HL-60 (cell line): ENCODE measurements at regions not wholly inside any gene's neighbourhood (a gene's known extent, or its start where the extent isn't known, plus 50 kb on each side); places are given as distances from the start of the nearest gene placed in this dataset.

Source experiments
- DNase-seq, 2 experiments: peaks; one replicate each; pipeline ENCODE4 v3.0.0-alpha.2; 2010 to 2020; ENCODE audit warnings: low read depth in 1 of 2, low spot score in 1 of 2
- H3K27ac ChIP-seq: fragments of 250-450 bp; sonication (Bioruptor Pico); replicated peaks from 2 replicates; pipeline ENCODE4 v1.5.1; 2020; ENCODE audit warnings: mild to moderate bottlenecking, moderate library complexity
- H3K27me3 ChIP-seq: fragments of 250-450 bp; sonication (Bioruptor Pico); 2 replicates; pipeline ENCODE4 v1.5.1; 2021; ENCODE audit warnings: mild to moderate bottlenecking, moderate library complexity; ENCODE audit not compliant: insufficient read depth, poor library complexity, severe bottlenecking
- H3K4me3 ChIP-seq: replicated peaks from 2 replicates; pipeline ENCODE4 v1.5.1; 2011; ENCODE audit warnings: mild to moderate bottlenecking, control low read depth, low read length; ENCODE audit not compliant: insufficient read depth
- GABPA ChIP-seq: IDR thresholded peaks from 2 replicates; pipeline ENCODE4 v1.6.1; 2012; ENCODE audit warnings: low read depth
- POLR2AphosphoS5 ChIP-seq: IDR thresholded peaks from 2 replicates; pipeline ENCODE4 v1.6.1; 2012; ENCODE audit warnings: low read depth
- SPI1 ChIP-seq: IDR thresholded peaks from 2 replicates; pipeline ENCODE4 v1.6.1; 2012; ENCODE audit warnings: low read depth, mild to moderate bottlenecking, borderline replicate concordance
- TF ChIP-seq, protein P1 (sequence below): IDR thresholded peaks from 2 replicates; pipeline ENCODE4 v1.6.1; 2012; ENCODE audit warnings: low read depth; ENCODE audit not compliant: insufficient replicate concordance
- TF ChIP-seq, protein P2 (sequence below): IDR thresholded peaks from one replicate; pipeline ENCODE4 v1.5.1; 2011; ENCODE audit warnings: low read length, control low read depth, inconsistent platforms; ENCODE audit not compliant: insufficient read depth

DNA sequence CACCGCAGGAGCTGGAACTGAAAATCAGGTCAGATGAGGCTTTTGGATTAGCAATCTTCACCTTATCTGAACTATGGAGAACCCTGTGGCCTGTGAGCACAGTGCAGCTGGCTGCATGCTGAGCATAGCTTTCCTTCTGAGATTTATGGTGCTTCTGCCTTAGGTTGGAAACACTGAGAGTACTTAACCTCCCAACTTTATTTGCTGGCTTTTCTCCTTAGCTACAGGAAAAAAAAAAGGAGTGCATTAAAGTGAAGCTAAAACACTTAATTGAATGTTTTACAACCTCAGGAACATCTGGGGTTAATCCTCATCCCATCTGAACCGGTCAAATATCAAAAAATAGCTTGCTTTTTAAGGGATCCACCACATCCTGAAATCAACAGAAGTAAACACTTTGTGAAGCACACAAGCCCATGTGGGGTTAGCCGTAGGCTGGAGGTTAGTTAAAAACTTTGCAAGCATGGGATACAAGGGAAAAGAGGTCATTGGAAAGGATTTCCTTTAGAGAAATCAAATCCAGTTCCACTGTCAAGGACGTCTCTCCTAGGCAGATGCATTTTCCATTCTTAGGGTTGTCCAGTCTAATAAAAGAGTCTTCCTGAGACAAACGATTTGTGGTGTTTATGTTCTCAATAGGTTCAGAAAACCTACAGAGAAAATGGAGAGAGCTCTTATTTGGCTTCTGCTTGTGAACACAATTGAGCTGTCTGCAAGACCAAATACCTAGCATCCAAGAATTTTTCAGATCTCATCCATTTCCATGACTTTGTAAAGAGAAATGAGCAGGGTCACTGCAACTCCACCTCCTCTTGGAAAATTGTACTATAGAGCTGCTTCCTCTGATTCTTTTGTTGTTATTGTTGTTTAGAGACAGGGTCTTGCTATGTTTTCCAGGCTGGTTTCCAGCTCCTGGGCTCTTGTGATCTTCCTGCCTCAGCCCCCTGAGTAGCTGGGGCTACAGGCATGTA lies 470.4 kb upstream of the IGFBP3 start:
- H3K4me3 ChIP-seq = no peak overlapping the region
- H3K27ac ChIP-seq = no peak overlapping the region
- TF ChIP-seq POLR2AphosphoS5 = no peak
- TF ChIP-seq, protein P1, sequence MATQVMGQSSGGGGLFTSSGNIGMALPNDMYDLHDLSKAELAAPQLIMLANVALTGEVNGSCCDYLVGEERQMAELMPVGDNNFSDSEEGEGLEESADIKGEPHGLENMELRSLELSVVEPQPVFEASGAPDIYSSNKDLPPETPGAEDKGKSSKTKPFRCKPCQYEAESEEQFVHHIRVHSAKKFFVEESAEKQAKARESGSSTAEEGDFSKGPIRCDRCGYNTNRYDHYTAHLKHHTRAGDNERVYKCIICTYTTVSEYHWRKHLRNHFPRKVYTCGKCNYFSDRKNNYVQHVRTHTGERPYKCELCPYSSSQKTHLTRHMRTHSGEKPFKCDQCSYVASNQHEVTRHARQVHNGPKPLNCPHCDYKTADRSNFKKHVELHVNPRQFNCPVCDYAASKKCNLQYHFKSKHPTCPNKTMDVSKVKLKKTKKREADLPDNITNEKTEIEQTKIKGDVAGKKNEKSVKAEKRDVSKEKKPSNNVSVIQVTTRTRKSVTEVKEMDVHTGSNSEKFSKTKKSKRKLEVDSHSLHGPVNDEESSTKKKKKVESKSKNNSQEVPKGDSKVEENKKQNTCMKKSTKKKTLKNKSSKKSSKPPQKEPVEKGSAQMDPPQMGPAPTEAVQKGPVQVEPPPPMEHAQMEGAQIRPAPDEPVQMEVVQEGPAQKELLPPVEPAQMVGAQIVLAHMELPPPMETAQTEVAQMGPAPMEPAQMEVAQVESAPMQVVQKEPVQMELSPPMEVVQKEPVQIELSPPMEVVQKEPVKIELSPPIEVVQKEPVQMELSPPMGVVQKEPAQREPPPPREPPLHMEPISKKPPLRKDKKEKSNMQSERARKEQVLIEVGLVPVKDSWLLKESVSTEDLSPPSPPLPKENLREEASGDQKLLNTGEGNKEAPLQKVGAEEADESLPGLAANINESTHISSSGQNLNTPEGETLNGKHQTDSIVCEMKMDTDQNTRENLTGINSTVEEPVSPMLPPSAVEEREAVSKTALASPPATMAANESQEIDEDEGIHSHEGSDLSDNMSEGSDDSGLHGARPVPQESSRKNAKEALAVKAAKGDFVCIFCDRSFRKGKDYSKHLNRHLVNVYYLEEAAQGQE = no peak
- TF ChIP-seq, protein P2, sequence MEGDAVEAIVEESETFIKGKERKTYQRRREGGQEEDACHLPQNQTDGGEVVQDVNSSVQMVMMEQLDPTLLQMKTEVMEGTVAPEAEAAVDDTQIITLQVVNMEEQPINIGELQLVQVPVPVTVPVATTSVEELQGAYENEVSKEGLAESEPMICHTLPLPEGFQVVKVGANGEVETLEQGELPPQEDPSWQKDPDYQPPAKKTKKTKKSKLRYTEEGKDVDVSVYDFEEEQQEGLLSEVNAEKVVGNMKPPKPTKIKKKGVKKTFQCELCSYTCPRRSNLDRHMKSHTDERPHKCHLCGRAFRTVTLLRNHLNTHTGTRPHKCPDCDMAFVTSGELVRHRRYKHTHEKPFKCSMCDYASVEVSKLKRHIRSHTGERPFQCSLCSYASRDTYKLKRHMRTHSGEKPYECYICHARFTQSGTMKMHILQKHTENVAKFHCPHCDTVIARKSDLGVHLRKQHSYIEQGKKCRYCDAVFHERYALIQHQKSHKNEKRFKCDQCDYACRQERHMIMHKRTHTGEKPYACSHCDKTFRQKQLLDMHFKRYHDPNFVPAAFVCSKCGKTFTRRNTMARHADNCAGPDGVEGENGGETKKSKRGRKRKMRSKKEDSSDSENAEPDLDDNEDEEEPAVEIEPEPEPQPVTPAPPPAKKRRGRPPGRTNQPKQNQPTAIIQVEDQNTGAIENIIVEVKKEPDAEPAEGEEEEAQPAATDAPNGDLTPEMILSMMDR = no peak
- TF ChIP-seq SPI1 = no peak
- TF ChIP-seq GABPA = no peak
- H3K27me3 ChIP-seq = no peaks in the 10 kb centered on the region
- DNase-seq = no peak

GRCh38 chr7:46390042-46390441 lies 469.0 kb upstream of the IGFBP3 start:
- H3K4me3 ChIP-seq = no peak overlapping the region
- no peak for DNase-seq
- no peak overlapping the region for H3K27ac ChIP-seq
- H3K27me3 ChIP-seq = no peaks in the 10 kb centered on the region
- TF ChIP-seq, protein P1 = no peak
- TF ChIP-seq, protein P2 = no peak
- TF ChIP-seq GABPA (no peak), SPI1 (no peak), POLR2AphosphoS5 (no peak)

GRCh38 chr7:46389146-46389545 lies 468.1 kb upstream of the IGFBP3 start:
- no peak overlapping the region for H3K4me3 ChIP-seq
- no peak overlapping the region for H3K27ac ChIP-seq
- TF ChIP-seq, protein P2 = no peak
- no peak for TF ChIP-seq POLR2AphosphoS5
- no peak for TF ChIP-seq GABPA
- TF ChIP-seq SPI1 = no peak
- TF ChIP-seq, protein P1 = no peak
- no peak for DNase-seq
- no peaks in the 10 kb centered on the region for H3K27me3 ChIP-seq
